Tibial artery (tissue), 4 donors: ENCODE measurements at regions not wholly inside any gene's neighbourhood (a gene's known extent, or its start where the extent isn't known, plus 50 kb on each side); places are given as distances from the start of the nearest gene placed in this dataset.

Experiments used
- DNase-seq, 2 donors: peaks; one replicate each; pipeline ENCODE4 v3.0.0-alpha.2; 2019
- H3K27ac ChIP-seq, 2 donors: fragments of 200-600 bp; sonication (generic) in 1 of 2; 1 replicate in 1 of 2; 2 replicates in 1 of 2; pipeline ENCODE4 v1.5.1; 2018 to 2019; ENCODE audit warnings: mild to moderate bottlenecking in 1 of 2
- H3K27me3 ChIP-seq, 2 donors: fragments of 200-600 bp; sonication (generic) in 1 of 2; one replicate each; pipeline versions ENCODE4 v1.5.1 to v1.6.0; 2016 to 2019
- H3K36me3 ChIP-seq, 3 donors: fragments of 200-600 bp; sonication (generic) in 2 of 3; one replicate each; pipeline ENCODE4 v1.5.1; 2016 to 2019; ENCODE audit warnings: mild to moderate bottlenecking in 2 of 3
- H3K4me1 ChIP-seq, 4 donors: fragments of 200-600 bp; sonication (generic) in 2 of 4; 1 replicate in 3 of 4; 2 replicates in 1 of 4; pipeline ENCODE4 v1.5.1; 2016 to 2019
- H3K4me3 ChIP-seq, 2 donors: fragments of 200-600 bp; sonication (generic) in 1 of 2; 1 replicate in 1 of 2; 2 replicates in 1 of 2; pipeline ENCODE4 v1.5.1; 2018 to 2019; ENCODE audit warnings: mild to moderate bottlenecking in 2 of 2
- H3K9me3 ChIP-seq, 3 donors: fragments of 200-600 bp; sonication (generic) in 1 of 3; one replicate each; pipeline ENCODE4 v1.5.1; 2016 to 2019
- CTCF ChIP-seq, 2 experiments: fragments of 200-600 bp in 1 of 2; fragments of 450-650 bp in 1 of 2; IDR thresholded peaks; one replicate each; pipeline ENCODE4 v1.5.1; 2017 to 2019; ENCODE audit warnings: antibody characterized with exemption in 2 of 2, mild to moderate bottlenecking in 1 of 2, moderate library complexity in 1 of 2
- intact Hi-C: fragments of 100-400 bp; cut with DNase I; formaldehyde crosslinking; loops from one replicate; pipeline ENCODE4 v1.15.0; 2023; ENCODE audit warnings: low total_unique reads

GRCh38 chr12:63396135-63396534, 245.1 kb upstream of the AVPR1A start:
- no peak overlapping the region for H3K27ac ChIP-seq
- TF ChIP-seq CTCF (IDR thresholded peaks at IDR 0.05) = no peak
- intact Hi-C loops = no loop called here
- H3K4me3 ChIP-seq = no peak overlapping the region
- H3K9me3 ChIP-seq = no peaks in the 10 kb centered on the region
- H3K4me1 ChIP-seq = no peaks in the 10 kb centered on the region
- DNase-seq = no peak
- no peaks in the 10 kb centered on the region for H3K27me3 ChIP-seq
- no peaks in the 10 kb centered on the region for H3K36me3 ChIP-seq

- intact Hi-C loops = no loop called here
- no peak for TF ChIP-seq CTCF (IDR thresholded peaks at IDR 0.05)
- DNase-seq = no peak
- H3K36me3 ChIP-seq = no peaks in the 10 kb centered on the region
- no peaks in the 10 kb centered on the region for H3K27me3 ChIP-seq
- H3K4me1 ChIP-seq = no peaks in the 10 kb centered on the region
- no peak overlapping the region for H3K4me3 ChIP-seq
- no peaks in the 10 kb centered on the region for H3K9me3 ChIP-seq
- H3K27ac ChIP-seq = no peak overlapping the region
Measured at GRCh38 chr12:63394983-63395382, 244.0 kb upstream of the AVPR1A start.

GRCh38 chr12:63394349-63394748, 243.3 kb upstream of the AVPR1A start:
- TF ChIP-seq CTCF (IDR thresholded peaks at IDR 0.05) = no peak
- H3K9me3 ChIP-seq = no peaks in the 10 kb centered on the region
- H3K27me3 ChIP-seq = no peaks in the 10 kb centered on the region
- intact Hi-C loops = no loop called here
- no peak for DNase-seq
- no peak overlapping the region for H3K4me3 ChIP-seq
- no peak overlapping the region for H3K27ac ChIP-seq
- H3K4me1 ChIP-seq = no peaks in the 10 kb centered on the region
- H3K36me3 ChIP-seq = no peaks in the 10 kb centered on the region

GRCh38 chr12:63389211-63389610, 238.2 kb upstream of the AVPR1A start:
- intact Hi-C loops = no loop called here
- Histone ChIP-seq H3K4me3 (no peak overlapping the region), H3K27ac (no peak overlapping the region), H3K9me3 (no peaks in the 10 kb centered on the region), H3K4me1 (no peaks in the 10 kb centered on the region), H3K36me3 (no peaks in the 10 kb centered on the region), H3K27me3 (no peaks in the 10 kb centered on the region)
- TF ChIP-seq CTCF (IDR thresholded peaks at IDR 0.05) = no peak
- no peak for DNase-seq

- H3K4me3 ChIP-seq = no peak overlapping the region
- intact Hi-C loops = no loop called here
- no peak for DNase-seq
- no peak for TF ChIP-seq CTCF (IDR thresholded peaks at IDR 0.05)
- no peak overlapping the region for H3K27ac ChIP-seq
- no peaks in the 10 kb centered on the region for H3K9me3 ChIP-seq
- H3K27me3 ChIP-seq = no peaks in the 10 kb centered on the region
- H3K4me1 ChIP-seq = no peaks in the 10 kb centered on the region
- no peaks in the 10 kb centered on the region for H3K36me3 ChIP-seq
Measured at GRCh38 chr12:63387771-63388170, 236.8 kb upstream of the AVPR1A start.

- intact Hi-C loops = no loop called here
- Histone ChIP-seq H3K36me3 (no peaks in the 10 kb centered on the region), H3K4me3 (no peak overlapping the region)
Measured at GRCh38 chr12:63382930-63383329, 231.9 kb upstream of the AVPR1A start.

More at GRCh38 chr12:63382930-63383329, 231.9 kb upstream of the AVPR1A start:
- Histone ChIP-seq H3K27me3 (no peaks in the 10 kb centered on the region), H3K27ac (no peak overlapping the region), H3K4me1 (no peaks in the 10 kb centered on the region), H3K9me3 (no peaks in the 10 kb centered on the region)
- TF ChIP-seq CTCF (IDR thresholded peaks at IDR 0.05) = no peak
- no peak for DNase-seq
